Astrocyte of the spinal cord (primary cell): ENCODE measurements at regions not wholly inside any gene's neighbourhood (a gene's known extent, or its start where the extent isn't known, plus 50 kb on each side); places are given as distances from the start of the nearest gene placed in this dataset.

ENCODE experiments used
- DNase-seq: peaks from one replicate; pipeline ENCODE4 v3.0.0; 2011; ENCODE audit warnings: low read depth, low spot score
- H3K4me3 ChIP-seq: 2 replicates; pipeline ENCODE4 v1.5.1; 2011; ENCODE audit warnings: low read depth, mild to moderate bottlenecking, low read length, moderate library complexity
- in situ Hi-C: cut with HindIII; loops from 2 replicates; pipeline ENCODE4 v1.10.0; 2017; ENCODE audit warnings: low sequenced_read_pairs
- TF ChIP-seq, protein P1 (sequence below): IDR thresholded peaks from 2 replicates; pipeline ENCODE4 v1.5.1; 2012; ENCODE audit warnings: low read depth, mild to moderate bottlenecking, low read length, inconsistent platforms

DNA sequence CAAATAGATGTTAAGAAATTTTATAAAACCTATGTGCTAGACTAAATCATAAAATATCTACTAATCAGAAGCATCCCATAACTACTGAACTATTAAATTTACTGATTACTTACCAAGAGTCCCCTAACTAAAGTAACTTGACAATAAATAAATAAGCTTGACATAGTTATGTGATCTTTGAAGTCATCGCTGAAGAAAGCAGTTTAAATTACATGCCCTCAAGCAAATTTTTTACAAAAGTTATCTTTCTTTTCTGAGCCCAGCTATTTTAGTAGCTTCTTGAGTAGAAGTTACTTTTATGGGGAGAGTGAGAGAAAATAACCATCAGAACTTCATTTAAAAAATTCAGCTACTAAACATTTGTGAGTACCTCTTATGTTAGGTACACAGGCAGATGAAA lies 150.9 kb upstream of the FAM241A start:
- in situ Hi-C loops, result no loop called here
- no peak overlapping the region for H3K4me3 ChIP-seq
- DNase-seq, result no peak
- TF ChIP-seq, protein P1, sequence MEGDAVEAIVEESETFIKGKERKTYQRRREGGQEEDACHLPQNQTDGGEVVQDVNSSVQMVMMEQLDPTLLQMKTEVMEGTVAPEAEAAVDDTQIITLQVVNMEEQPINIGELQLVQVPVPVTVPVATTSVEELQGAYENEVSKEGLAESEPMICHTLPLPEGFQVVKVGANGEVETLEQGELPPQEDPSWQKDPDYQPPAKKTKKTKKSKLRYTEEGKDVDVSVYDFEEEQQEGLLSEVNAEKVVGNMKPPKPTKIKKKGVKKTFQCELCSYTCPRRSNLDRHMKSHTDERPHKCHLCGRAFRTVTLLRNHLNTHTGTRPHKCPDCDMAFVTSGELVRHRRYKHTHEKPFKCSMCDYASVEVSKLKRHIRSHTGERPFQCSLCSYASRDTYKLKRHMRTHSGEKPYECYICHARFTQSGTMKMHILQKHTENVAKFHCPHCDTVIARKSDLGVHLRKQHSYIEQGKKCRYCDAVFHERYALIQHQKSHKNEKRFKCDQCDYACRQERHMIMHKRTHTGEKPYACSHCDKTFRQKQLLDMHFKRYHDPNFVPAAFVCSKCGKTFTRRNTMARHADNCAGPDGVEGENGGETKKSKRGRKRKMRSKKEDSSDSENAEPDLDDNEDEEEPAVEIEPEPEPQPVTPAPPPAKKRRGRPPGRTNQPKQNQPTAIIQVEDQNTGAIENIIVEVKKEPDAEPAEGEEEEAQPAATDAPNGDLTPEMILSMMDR, result no peak

DNA sequence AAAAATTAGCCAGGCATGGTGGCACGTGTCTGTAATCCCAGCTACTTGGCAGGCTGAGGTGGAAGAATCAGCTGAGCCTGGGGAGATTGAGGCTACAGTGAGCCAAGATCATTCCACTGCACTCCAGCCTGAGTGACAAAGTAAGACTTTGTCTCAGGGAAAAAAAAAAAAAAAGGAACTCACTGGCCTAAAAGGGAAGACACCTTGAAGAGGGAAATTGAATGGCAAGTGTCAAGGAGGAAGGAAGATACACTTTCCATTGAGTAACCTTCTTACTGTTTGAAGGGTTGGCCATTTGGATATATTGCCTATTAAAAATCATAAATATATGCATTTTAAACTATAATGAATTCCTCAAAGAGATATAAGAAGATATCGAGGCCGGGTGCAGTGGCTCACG lies 147.5 kb upstream of the FAM241A start:
- in situ Hi-C loops, result no loop called here
- no peak overlapping the region for H3K4me3 ChIP-seq
- DNase-seq, result no peak
- TF ChIP-seq, protein P1, result no peak

DNA sequence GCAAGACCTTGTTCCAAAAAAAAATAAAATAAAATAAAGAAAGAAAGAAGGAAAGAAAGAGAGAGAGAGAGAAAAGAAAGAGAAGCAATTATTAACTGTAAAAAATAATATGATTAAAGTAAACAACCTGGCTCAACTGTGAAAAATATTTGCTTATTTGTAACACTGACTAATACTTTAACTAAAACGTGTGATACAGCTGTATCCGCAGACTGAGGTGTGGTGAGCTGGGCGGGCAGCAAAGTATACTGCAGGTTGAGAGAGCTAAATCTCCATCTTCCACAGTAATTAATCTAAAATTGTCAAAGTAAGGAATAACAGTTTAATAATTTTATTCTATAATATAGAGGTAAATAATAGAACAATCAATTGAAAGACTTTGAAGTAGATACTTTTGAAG lies 145.5 kb upstream of the FAM241A start:
- no peak overlapping the region for H3K4me3 ChIP-seq
- TF ChIP-seq, protein P1, result no peak
- in situ Hi-C loops, result no loop called here
- no peak for DNase-seq

DNA sequence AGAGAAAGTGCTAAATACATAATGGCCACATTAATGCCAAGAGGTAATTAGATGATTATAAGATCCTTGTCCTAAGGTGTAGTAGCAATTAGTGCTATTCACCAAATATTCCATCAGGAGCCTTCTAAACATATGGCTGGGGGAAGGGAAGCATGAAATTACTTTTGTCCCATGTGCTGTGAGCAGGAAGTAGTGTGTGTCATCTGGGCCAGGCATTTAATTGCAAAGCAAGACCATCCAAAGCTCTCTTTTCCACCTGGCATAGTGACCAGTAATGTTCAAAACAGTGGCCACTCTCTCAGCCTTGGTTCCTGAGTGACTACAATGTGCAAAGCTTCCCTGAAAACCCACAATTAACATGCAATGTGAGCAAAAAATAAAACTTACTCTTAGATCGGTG lies 144.2 kb upstream of the FAM241A start:
- H3K4me3 ChIP-seq, result no peak overlapping the region
- no peak for DNase-seq
- in situ Hi-C loops, result no loop called here
- TF ChIP-seq, protein P1, result no peak

DNA sequence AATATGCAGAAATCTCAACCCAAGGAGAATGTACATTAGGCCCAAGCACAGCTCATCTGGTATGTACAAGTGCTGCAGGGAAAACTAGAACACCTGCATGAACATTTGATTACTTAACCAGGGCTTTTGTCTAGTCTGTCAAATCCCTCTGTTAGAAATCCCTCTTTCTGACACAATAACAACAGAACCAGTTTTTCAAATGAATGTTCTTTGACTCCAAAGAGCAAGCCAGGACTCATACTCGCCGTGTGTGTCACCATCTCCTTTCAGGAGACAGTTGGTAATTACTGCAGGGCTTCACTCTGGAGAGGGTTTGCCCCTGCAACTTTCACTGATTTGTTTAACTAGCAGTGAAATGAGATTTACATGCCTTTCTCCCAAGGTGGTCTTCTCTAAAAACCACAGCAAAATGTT lies 143.0 kb upstream of the FAM241A start:
- in situ Hi-C loops, result no loop called here
- TF ChIP-seq, protein P1, result no peak
- no peak for DNase-seq
- H3K4me3 ChIP-seq, result no peak overlapping the region

DNA sequence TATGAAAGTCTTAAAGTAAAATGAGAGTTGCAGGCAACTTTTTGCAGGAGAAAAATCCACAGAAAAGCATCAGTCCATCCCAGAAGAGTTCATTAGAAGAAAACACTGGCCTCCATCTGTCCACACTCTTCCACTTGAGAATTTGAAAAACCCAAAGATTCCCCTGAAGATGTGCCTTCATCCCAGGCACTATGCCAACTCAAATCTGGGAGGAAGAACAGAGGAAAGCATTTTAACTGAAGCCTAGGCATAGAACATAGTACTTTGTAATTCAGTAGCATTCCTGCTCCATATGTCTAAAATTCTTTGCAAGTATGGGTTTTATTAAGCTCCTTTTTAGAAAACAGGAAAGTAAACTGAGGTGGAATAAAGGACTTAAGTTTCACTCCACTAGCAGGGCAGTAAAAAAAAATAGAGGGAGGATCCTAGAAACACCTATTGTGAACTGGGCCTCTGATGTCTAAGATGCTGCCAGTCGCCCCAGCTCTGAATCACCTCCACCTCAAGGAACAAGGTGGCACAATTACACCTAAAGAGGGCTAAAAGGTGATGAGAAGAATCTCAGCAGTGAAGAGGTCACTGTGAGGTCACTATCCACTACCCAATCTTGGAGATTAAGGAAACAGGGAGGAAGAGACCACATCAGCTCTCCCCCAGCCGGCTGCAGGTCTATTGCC lies 141.9 kb upstream of the FAM241A start:
- in situ Hi-C loops, result no loop called here
- no peak overlapping the region for H3K4me3 ChIP-seq
- TF ChIP-seq, protein P1, result no peak
- DNase-seq, result no peak

DNA sequence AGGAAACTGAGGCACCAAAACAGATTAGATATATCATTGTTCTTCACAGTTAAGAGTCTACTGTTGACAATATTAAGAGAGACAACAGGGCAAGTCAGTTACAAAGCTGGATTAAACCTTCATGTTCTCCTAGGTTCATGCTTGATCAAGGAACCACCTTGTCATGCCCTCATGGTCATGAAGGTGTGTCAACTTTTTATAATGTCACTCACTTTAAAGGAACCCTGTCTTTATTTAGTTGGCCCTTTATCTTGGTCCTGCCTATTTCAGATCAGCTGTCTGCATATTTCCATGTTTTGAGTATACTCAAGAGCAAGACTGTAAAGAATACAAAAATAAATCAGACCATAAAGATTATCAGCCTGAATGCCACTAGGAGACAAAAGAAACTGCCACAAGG lies 140.2 kb upstream of the FAM241A start:
- no peak for DNase-seq
- in situ Hi-C loops, result no loop called here
- H3K4me3 ChIP-seq, result no peak overlapping the region
- TF ChIP-seq, protein P1, result no peak
